ENCODE measurements at regions not wholly inside any gene's neighbourhood (a gene's known extent, or its start where the extent isn't known, plus 50 kb on each side); places are given as distances from the start of the nearest gene placed in this dataset.

DNA sequence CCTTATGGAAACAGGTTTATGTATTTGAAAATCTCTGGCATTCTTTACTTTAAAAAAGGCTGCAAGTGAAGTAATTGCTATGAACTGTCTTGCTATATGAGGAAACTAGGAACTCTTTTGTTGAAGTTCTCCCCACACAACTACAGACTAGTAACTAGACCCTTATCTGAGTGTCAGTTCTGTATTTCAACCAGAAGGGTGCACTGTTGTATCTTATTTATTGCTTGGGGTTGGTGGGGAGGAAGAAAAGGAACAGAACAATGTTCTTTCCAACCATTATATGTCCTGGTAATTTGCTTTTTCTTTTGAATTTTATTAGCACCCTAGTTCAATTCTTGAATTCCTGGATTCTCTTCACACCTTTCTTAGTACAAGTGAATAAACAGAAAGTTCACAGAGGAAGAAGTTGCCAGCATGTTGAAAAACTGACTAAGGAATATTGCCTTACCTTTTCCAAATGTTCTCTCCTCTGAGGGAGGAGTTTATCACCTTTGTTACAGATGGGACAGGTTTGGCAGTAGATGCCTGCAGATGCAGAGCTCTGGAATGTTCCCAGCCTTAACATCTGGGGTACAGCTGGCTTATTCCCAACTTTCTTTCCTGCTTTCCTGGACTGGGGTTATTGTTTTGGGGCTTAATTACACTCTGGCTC lies 162.4 kb upstream of the CFAP20DC start:
- no peak overlapping the region for H3K4me3 ChIP-seq (ENCODE audit: low read depth, poor library complexity, severe bottlenecking)
- DNase-seq (ENCODE audit: low spot score in 2 of 2): no peak
- TF ChIP-seq, protein P1, sequence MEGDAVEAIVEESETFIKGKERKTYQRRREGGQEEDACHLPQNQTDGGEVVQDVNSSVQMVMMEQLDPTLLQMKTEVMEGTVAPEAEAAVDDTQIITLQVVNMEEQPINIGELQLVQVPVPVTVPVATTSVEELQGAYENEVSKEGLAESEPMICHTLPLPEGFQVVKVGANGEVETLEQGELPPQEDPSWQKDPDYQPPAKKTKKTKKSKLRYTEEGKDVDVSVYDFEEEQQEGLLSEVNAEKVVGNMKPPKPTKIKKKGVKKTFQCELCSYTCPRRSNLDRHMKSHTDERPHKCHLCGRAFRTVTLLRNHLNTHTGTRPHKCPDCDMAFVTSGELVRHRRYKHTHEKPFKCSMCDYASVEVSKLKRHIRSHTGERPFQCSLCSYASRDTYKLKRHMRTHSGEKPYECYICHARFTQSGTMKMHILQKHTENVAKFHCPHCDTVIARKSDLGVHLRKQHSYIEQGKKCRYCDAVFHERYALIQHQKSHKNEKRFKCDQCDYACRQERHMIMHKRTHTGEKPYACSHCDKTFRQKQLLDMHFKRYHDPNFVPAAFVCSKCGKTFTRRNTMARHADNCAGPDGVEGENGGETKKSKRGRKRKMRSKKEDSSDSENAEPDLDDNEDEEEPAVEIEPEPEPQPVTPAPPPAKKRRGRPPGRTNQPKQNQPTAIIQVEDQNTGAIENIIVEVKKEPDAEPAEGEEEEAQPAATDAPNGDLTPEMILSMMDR (IDR thresholded peaks at IDR 0.05): no peak
- no peak for TF ChIP-seq POLR2A (IDR thresholded peaks at IDR 0.05)
- intact Hi-C loops (cut with DNase I; ENCODE audit: low total_unique reads): no loop called here

DNA sequence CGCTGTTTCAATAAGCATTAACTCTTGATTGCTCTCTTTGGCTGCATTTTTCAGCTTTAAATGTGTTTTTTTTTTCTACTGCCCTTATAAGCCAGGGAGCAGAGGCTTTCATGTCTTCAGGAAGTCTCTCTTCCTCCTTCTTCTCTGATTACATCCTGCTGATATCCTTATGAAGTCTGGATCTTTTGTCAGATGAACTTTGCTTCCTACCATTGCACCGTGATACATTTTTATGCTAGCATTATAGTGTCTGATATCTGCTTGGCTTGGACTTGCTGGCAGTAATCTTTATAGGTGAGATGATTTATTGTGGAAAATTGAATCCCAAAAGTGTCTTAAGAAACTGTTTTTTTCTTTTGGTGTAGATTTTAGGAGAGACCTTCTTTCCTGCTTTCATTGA lies 160.4 kb upstream of the CFAP20DC start:
- no peak for DNase-seq (ENCODE audit: low spot score in 2 of 2)
- 49 to 51% methylated on average over 2 of the region's 2 CpGs for WGBS, 2 donors
- intact Hi-C loops (cut with DNase I; ENCODE audit: low total_unique reads): no loop called here
- no peak for TF ChIP-seq POLR2A (IDR thresholded peaks at IDR 0.05)
- TF ChIP-seq, protein P1 (IDR thresholded peaks at IDR 0.05): no peak
- no peak overlapping the region for H3K4me3 ChIP-seq (ENCODE audit: low read depth, poor library complexity, severe bottlenecking)

- intact Hi-C loops (cut with DNase I; ENCODE audit: low total_unique reads): no loop called here
Observed at GRCh38 chr3:59192473-59192872, 142.6 kb upstream of the CFAP20DC start.

GRCh38 chr3:59191651-59192050 lies 141.8 kb upstream of the CFAP20DC start:
- no peak for TF ChIP-seq POLR2A (IDR thresholded peaks at IDR 0.05)
- TF ChIP-seq, protein P1 (IDR thresholded peaks at IDR 0.05): no peak
- WGBS, 2 donors: 81 to 89% methylated on average over 2 of the region's 2 CpGs
- intact Hi-C loops (cut with DNase I; ENCODE audit: low total_unique reads): no loop called here

More at GRCh38 chr3:59192473-59192872, 142.6 kb upstream of the CFAP20DC start:
- TF ChIP-seq POLR2A (IDR thresholded peaks at IDR 0.05): no peak
- TF ChIP-seq, protein P1 (IDR thresholded peaks at IDR 0.05): no peak
- no peak for DNase-seq (ENCODE audit: low spot score in 2 of 2)
- H3K4me3 ChIP-seq (ENCODE audit: low read depth, poor library complexity, severe bottlenecking): no peak overlapping the region

GRCh38 chr3:59189939-59190338 lies 140.1 kb upstream of the CFAP20DC start:
- no peak overlapping the region for H3K4me3 ChIP-seq (ENCODE audit: low read depth, poor library complexity, severe bottlenecking)

More at GRCh38 chr3:59191651-59192050, 141.8 kb upstream of the CFAP20DC start:
- DNase-seq (ENCODE audit: low spot score in 2 of 2): no peak
- no peak overlapping the region for H3K4me3 ChIP-seq (ENCODE audit: low read depth, poor library complexity, severe bottlenecking)

More at GRCh38 chr3:59189939-59190338, 140.1 kb upstream of the CFAP20DC start:
- TF ChIP-seq POLR2A (IDR thresholded peaks at IDR 0.05): no peak
- TF ChIP-seq, protein P1 (IDR thresholded peaks at IDR 0.05): no peak
- intact Hi-C loops (cut with DNase I; ENCODE audit: low total_unique reads): no loop called here
- 51 to 68% methylated on average over 5 of the region's 5 CpGs for WGBS, 2 donors
- no peak for DNase-seq (ENCODE audit: low spot score in 2 of 2)

Data from lower leg skin (tissue), 4 donors.